ENCODE measurements at regions not wholly inside any gene's neighbourhood (a gene's known extent, or its start where the extent isn't known, plus 50 kb on each side); places are given as distances from the start of the nearest gene placed in this dataset.

GRCh38 chr4:4640692-4641091 is 98.8 kb upstream of the STX18 start:
- no peak for DNase-seq (ENCODE audit: low spot score)
- H3K9me3 ChIP-seq (ENCODE audit: low read depth): no peaks in the 10 kb centered on the region
- no peak overlapping the region for H3K27ac ChIP-seq
- no peaks in the 10 kb centered on the region for H3K27me3 ChIP-seq
- no peak overlapping the region for H3K4me2 ChIP-seq
- H3K4me3 ChIP-seq: no peak overlapping the region
- H3K9me2 ChIP-seq (replicated peaks; ENCODE audit: insufficient read depth): no peaks in the 10 kb centered on the region
- H2AFZ ChIP-seq: no peak overlapping the region
- H4K20me1 ChIP-seq (ENCODE audit: insufficient read depth, poor library complexity, severe bottlenecking): no peaks in the 10 kb centered on the region
- WGBS (ENCODE audit: low lambda C conversion rate, missing lambda C conversion rate): 37% methylated on average over 10 of the region's 10 CpGs
- peaks cover 12% of the 10 kb centered on the region for H3K4me1 ChIP-seq (ENCODE audit: insufficient read depth)
- no peaks in the 10 kb centered on the region for H3K36me3 ChIP-seq (replicated peaks; ENCODE audit: insufficient read depth, low read depth)
- H3K79me2 ChIP-seq: no peaks in the 10 kb centered on the region
- TF ChIP-seq EZH2 (IDR thresholded peaks at IDR 0.05; ENCODE audit: borderline replicate concordance): no peak
- TF ChIP-seq CTCF (IDR thresholded peaks at IDR 0.05; ENCODE audit: poor library complexity): no peak
- no peak for TF ChIP-seq EZH2phosphoT487 (IDR thresholded peaks at IDR 0.05; ENCODE audit: low read depth, severe bottlenecking, unreplicated experiment)

GRCh38 chr4:4639370-4639769 is 97.5 kb upstream of the STX18 start:
- H2AFZ ChIP-seq: no peak overlapping the region
- DNase-seq (ENCODE audit: low spot score): no peak
- TF ChIP-seq EZH2 (IDR thresholded peaks at IDR 0.05; ENCODE audit: borderline replicate concordance) (no peak), CTCF (IDR thresholded peaks at IDR 0.05; ENCODE audit: poor library complexity) (no peak), EZH2phosphoT487 (IDR thresholded peaks at IDR 0.05; ENCODE audit: low read depth, severe bottlenecking, unreplicated experiment) (no peak)
- no peaks in the 10 kb centered on the region for H4K20me1 ChIP-seq (ENCODE audit: insufficient read depth, poor library complexity, severe bottlenecking)
- H3K79me2 ChIP-seq: no peaks in the 10 kb centered on the region
- WGBS (ENCODE audit: low lambda C conversion rate, missing lambda C conversion rate): 82% methylated on average over 3 of the region's 3 CpGs
- no peak overlapping the region for H3K27ac ChIP-seq
- H3K27me3 ChIP-seq: no peaks in the 10 kb centered on the region
- H3K9me2 ChIP-seq (replicated peaks; ENCODE audit: insufficient read depth): no peaks in the 10 kb centered on the region
- no peak overlapping the region for H3K4me2 ChIP-seq
- H3K4me3 ChIP-seq: no peak overlapping the region
- no peaks in the 10 kb centered on the region for H3K36me3 ChIP-seq (replicated peaks; ENCODE audit: insufficient read depth, low read depth)
- no peaks in the 10 kb centered on the region for H3K9me3 ChIP-seq (ENCODE audit: low read depth)
- peaks cover 12% of the 10 kb centered on the region for H3K4me1 ChIP-seq (ENCODE audit: insufficient read depth)

GRCh38 chr4:4637710-4638109 is 95.9 kb upstream of the STX18 start:
- Histone ChIP-seq H4K20me1 (ENCODE audit: insufficient read depth, poor library complexity, severe bottlenecking) (no peaks in the 10 kb centered on the region), H2AFZ (no peak overlapping the region), H3K9me3 (ENCODE audit: low read depth) (no peaks in the 10 kb centered on the region), H3K9me2 (replicated peaks; ENCODE audit: insufficient read depth) (no peaks in the 10 kb centered on the region), H3K4me2 (no peak overlapping the region), H3K4me1 (ENCODE audit: insufficient read depth) (peaks cover 12% of the 10 kb centered on the region), H3K36me3 (replicated peaks; ENCODE audit: insufficient read depth, low read depth) (no peaks in the 10 kb centered on the region), H3K27ac (no peak overlapping the region), H3K4me3 (no peak overlapping the region), H3K79me2 (no peaks in the 10 kb centered on the region), H3K27me3 (no peaks in the 10 kb centered on the region)
- no peak for DNase-seq (ENCODE audit: low spot score)
- 90% methylated on average over 5 of the region's 5 CpGs for WGBS (ENCODE audit: low lambda C conversion rate, missing lambda C conversion rate)
- TF ChIP-seq CTCF (IDR thresholded peaks at IDR 0.05; ENCODE audit: poor library complexity) (no peak), EZH2 (IDR thresholded peaks at IDR 0.05; ENCODE audit: borderline replicate concordance) (no peak), EZH2phosphoT487 (IDR thresholded peaks at IDR 0.05; ENCODE audit: low read depth, severe bottlenecking, unreplicated experiment) (no peak)

GRCh38 chr4:4633431-4633830 is 91.6 kb upstream of the STX18 start:
- no peak overlapping the region for H3K27ac ChIP-seq
- H3K36me3 ChIP-seq (replicated peaks; ENCODE audit: insufficient read depth, low read depth): no peaks in the 10 kb centered on the region
- no peak overlapping the region for H2AFZ ChIP-seq
- no peaks in the 10 kb centered on the region for H3K27me3 ChIP-seq
- H3K4me1 ChIP-seq (ENCODE audit: insufficient read depth): no peaks in the 10 kb centered on the region
- no peaks in the 10 kb centered on the region for H3K79me2 ChIP-seq
- no peaks in the 10 kb centered on the region for H4K20me1 ChIP-seq (ENCODE audit: insufficient read depth, poor library complexity, severe bottlenecking)
- H3K9me3 ChIP-seq (ENCODE audit: low read depth): no peaks in the 10 kb centered on the region
- H3K4me2 ChIP-seq: no peak overlapping the region
- no peaks in the 10 kb centered on the region for H3K9me2 ChIP-seq (replicated peaks; ENCODE audit: insufficient read depth)
- WGBS (ENCODE audit: low lambda C conversion rate, missing lambda C conversion rate): 92% methylated on average over 3 of the region's 3 CpGs
- no peak for DNase-seq (ENCODE audit: low spot score)
- H3K4me3 ChIP-seq: no peak overlapping the region
- TF ChIP-seq EZH2phosphoT487 (IDR thresholded peaks at IDR 0.05; ENCODE audit: low read depth, severe bottlenecking, unreplicated experiment) (no peak), EZH2 (IDR thresholded peaks at IDR 0.05; ENCODE audit: borderline replicate concordance) (no peak), CTCF (IDR thresholded peaks at IDR 0.05; ENCODE audit: poor library complexity) (no peak)

Measured in hepatocyte (in vitro differentiated cells).